Activated naive CD4-positive, alpha-beta T cell treated with anti-CD3 and anti-CD28 coated beads, Interleukin-2, amount 50 U/mL, for 24 hours (primary cell): ENCODE measurements at regions not wholly inside any gene's neighbourhood (a gene's known extent, or its start where the extent isn't known, plus 50 kb on each side); places are given as distances from the start of the nearest gene placed in this dataset.
"Not testable (repeated sequence)": the region's sequence is repeated elsewhere in the genome, so short reads cannot be mapped to it uniquely, and the experiment has no call there.

Experiments used
- H3K27ac Mint-ChIP-seq: one replicate; pipeline ENCODE4 v1.8.0; 2021; ENCODE audit warnings: mild to moderate bottlenecking, mixed read lengths
- H3K27me3 Mint-ChIP-seq: one replicate; pipeline ENCODE4 v1.8.0; 2021; ENCODE audit warnings: mixed read lengths
- H3K36me3 Mint-ChIP-seq: one replicate; pipeline ENCODE4 v1.8.0; 2021; ENCODE audit warnings: mixed read lengths
- H3K4me1 Mint-ChIP-seq: one replicate; pipeline ENCODE4 v1.8.0; 2021; ENCODE audit warnings: mixed read lengths
- H3K4me3 Mint-ChIP-seq: one replicate; pipeline ENCODE4 v1.8.0; 2021; ENCODE audit warnings: mild to moderate bottlenecking, mixed read lengths
- H3K9me3 Mint-ChIP-seq: one replicate; pipeline ENCODE4 v1.8.0; 2021; ENCODE audit warnings: mixed read lengths

- Mint-ChIP-seq H3K4me1 (peaks cover 24% of the 10 kb centered on the region), H3K27ac (no peak overlapping the region), H3K9me3 (no peaks in the 10 kb centered on the region), H3K36me3 (no peaks in the 10 kb centered on the region), H3K4me3 (no peak overlapping the region), H3K27me3 (no peaks in the 10 kb centered on the region)
These were observed 353.6 kb upstream of the ID2 start for GRCh38 chr2:8328217-8328616.

GRCh38 chr2:8329660-8330622, 351.9 kb upstream of the ID2 start:
- Mint-ChIP-seq H3K27ac (no peak overlapping the region), H3K4me1 (peaks cover 16% of the 10 kb centered on the region), H3K36me3 (no peaks in the 10 kb centered on the region), H3K4me3 (no peak overlapping the region), H3K9me3 (no peaks in the 10 kb centered on the region), H3K27me3 (no peaks in the 10 kb centered on the region)

- H3K9me3 Mint-ChIP-seq: no peaks in the 10 kb centered on the region
These were observed 350.8 kb upstream of the ID2 start for GRCh38 chr2:8331068-8331467.

GRCh38 chr2:8332646-8333045, 349.2 kb upstream of the ID2 start:
- no peaks in the 10 kb centered on the region for H3K9me3 Mint-ChIP-seq
- H3K36me3 Mint-ChIP-seq: no peaks in the 10 kb centered on the region
- peaks cover 17% of the 10 kb centered on the region for H3K4me1 Mint-ChIP-seq
- no peak overlapping the region for H3K4me3 Mint-ChIP-seq
- H3K27ac Mint-ChIP-seq: no peak overlapping the region
- no peaks in the 10 kb centered on the region for H3K27me3 Mint-ChIP-seq

More at GRCh38 chr2:8331068-8331467, 350.8 kb upstream of the ID2 start:
- Mint-ChIP-seq H3K27ac (no peak overlapping the region), H3K4me3 (no peak overlapping the region), H3K36me3 (no peaks in the 10 kb centered on the region), H3K4me1 (peaks cover 7% of the 10 kb centered on the region), H3K27me3 (no peaks in the 10 kb centered on the region)

GRCh38 chr2:8333177-8333831, 348.6 kb upstream of the ID2 start:
- H3K9me3 Mint-ChIP-seq: no peaks in the 10 kb centered on the region
- H3K27ac Mint-ChIP-seq: no peak overlapping the region
- H3K4me3 Mint-ChIP-seq: no peak overlapping the region
- H3K27me3 Mint-ChIP-seq: no peaks in the 10 kb centered on the region
- peaks cover 21% of the 10 kb centered on the region for H3K4me1 Mint-ChIP-seq
- H3K36me3 Mint-ChIP-seq: no peaks in the 10 kb centered on the region

GRCh38 chr2:8333832-8334187, 348.0 kb upstream of the ID2 start:
- not testable (repeated sequence) for H3K4me3 Mint-ChIP-seq

GRCh38 chr2:8334866-8335325, 347.0 kb upstream of the ID2 start:
- H3K27me3 Mint-ChIP-seq: no peaks in the 10 kb centered on the region
- no peak overlapping the region for H3K4me3 Mint-ChIP-seq
- H3K9me3 Mint-ChIP-seq: no peaks in the 10 kb centered on the region
- no peaks in the 10 kb centered on the region for H3K36me3 Mint-ChIP-seq
- no peak overlapping the region for H3K27ac Mint-ChIP-seq
- H3K4me1 Mint-ChIP-seq: peaks cover 17% of the 10 kb centered on the region

More at GRCh38 chr2:8333832-8334187, 348.0 kb upstream of the ID2 start:
- H3K36me3 Mint-ChIP-seq, H3K9me3 Mint-ChIP-seq, H3K27ac Mint-ChIP-seq, H3K27me3 Mint-ChIP-seq: not testable (repeated sequence)
- H3K4me1 Mint-ChIP-seq: peaks cover 21% of the 10 kb centered on the region

- Mint-ChIP-seq H3K36me3 (no peaks in the 10 kb centered on the region), H3K4me1 (peaks cover 17% of the 10 kb centered on the region), H3K27me3 (no peaks in the 10 kb centered on the region), H3K9me3 (no peaks in the 10 kb centered on the region), H3K4me3 (no peak overlapping the region), H3K27ac (no peak overlapping the region)
These were observed 346.1 kb upstream of the ID2 start for GRCh38 chr2:8335801-8336200.

GRCh38 chr2:8337321-8337720, 344.5 kb upstream of the ID2 start:
- Mint-ChIP-seq H3K27ac (peak overlapping the region; percentile 38), H3K9me3 (no peaks in the 10 kb centered on the region), H3K4me1 (peaks cover 17% of the 10 kb centered on the region), H3K36me3 (peaks cover 1% of the 10 kb centered on the region), H3K4me3 (peak overlapping the region; percentile 16), H3K27me3 (no peaks in the 10 kb centered on the region)

GRCh38 chr2:8342407-8342806, 339.4 kb upstream of the ID2 start:
- Mint-ChIP-seq H3K27me3 (no peaks in the 10 kb centered on the region), H3K36me3 (peaks cover 1% of the 10 kb centered on the region), H3K27ac (no peak overlapping the region), H3K9me3 (no peaks in the 10 kb centered on the region), H3K4me3 (no peak overlapping the region), H3K4me1 (peaks cover 6% of the 10 kb centered on the region)

- H3K36me3 Mint-ChIP-seq: peaks cover 1% of the 10 kb centered on the region
- H3K27me3 Mint-ChIP-seq: no peaks in the 10 kb centered on the region
- no peak overlapping the region for H3K27ac Mint-ChIP-seq
- no peaks in the 10 kb centered on the region for H3K9me3 Mint-ChIP-seq
- no peak overlapping the region for H3K4me3 Mint-ChIP-seq
- H3K4me1 Mint-ChIP-seq: peaks cover under 1% of the 10 kb centered on the region
These were observed 338.8 kb upstream of the ID2 start for GRCh38 chr2:8343031-8343430.

GRCh38 chr2:8344144-8345097, 337.4 kb upstream of the ID2 start:
- H3K27me3 Mint-ChIP-seq: no peaks in the 10 kb centered on the region
- peaks cover 1% of the 10 kb centered on the region for H3K36me3 Mint-ChIP-seq
- no peaks in the 10 kb centered on the region for H3K4me1 Mint-ChIP-seq
- no peak overlapping the region for H3K4me3 Mint-ChIP-seq
- H3K9me3 Mint-ChIP-seq: no peaks in the 10 kb centered on the region
- H3K27ac Mint-ChIP-seq: no peak overlapping the region

- no peaks in the 10 kb centered on the region for H3K9me3 Mint-ChIP-seq
- H3K27me3 Mint-ChIP-seq: no peaks in the 10 kb centered on the region
- H3K4me3 Mint-ChIP-seq: no peak overlapping the region
- peaks cover 1% of the 10 kb centered on the region for H3K36me3 Mint-ChIP-seq
- no peaks in the 10 kb centered on the region for H3K4me1 Mint-ChIP-seq
- no peak overlapping the region for H3K27ac Mint-ChIP-seq
These were observed 336.7 kb upstream of the ID2 start for GRCh38 chr2:8345200-8345599.

GRCh38 chr2:8346208-8346607, 335.6 kb upstream of the ID2 start:
- Mint-ChIP-seq H3K4me1 (no peaks in the 10 kb centered on the region), H3K9me3 (no peaks in the 10 kb centered on the region), H3K27ac (no peak overlapping the region), H3K36me3 (no peaks in the 10 kb centered on the region), H3K4me3 (no peak overlapping the region), H3K27me3 (no peaks in the 10 kb centered on the region)

- Mint-ChIP-seq H3K4me3 (no peak overlapping the region), H3K27me3 (no peaks in the 10 kb centered on the region), H3K36me3 (no peaks in the 10 kb centered on the region), H3K4me1 (no peaks in the 10 kb centered on the region), H3K27ac (no peak overlapping the region), H3K9me3 (no peaks in the 10 kb centered on the region)
These were observed 335.0 kb upstream of the ID2 start for GRCh38 chr2:8346706-8347430.
